Breast epithelium (tissue), 4 donors: ENCODE measurements at regions not wholly inside any gene's neighbourhood (a gene's known extent, or its start where the extent isn't known, plus 50 kb on each side); places are given as distances from the start of the nearest gene placed in this dataset.

Experiments
- DNase-seq, 2 donors: peaks; one replicate each; pipeline ENCODE4 v3.0.0-alpha.2; 2019; ENCODE audit warnings: low spot score in 2 of 2
- H3K27ac ChIP-seq, 2 donors: fragments of 200-600 bp; sonication (generic) in 1 of 2; one replicate each; pipeline ENCODE4 v1.5.1; 2016 to 2019; ENCODE audit warnings: mild to moderate bottlenecking in 1 of 2
- H3K27me3 ChIP-seq, 2 donors: fragments of 200-600 bp; sonication (generic) in 1 of 2; one replicate each; pipeline versions ENCODE4 v1.5.1 to v1.6.0; 2017 to 2019; ENCODE audit warnings: control low read depth in 1 of 2, mild to moderate bottlenecking in 1 of 2
- H3K36me3 ChIP-seq: fragments of 200-600 bp; one replicate; pipeline ENCODE4 v1.5.1; 2019
- H3K4me1 ChIP-seq, 2 donors: fragments of 200-600 bp; sonication (generic); one replicate each; pipeline ENCODE4 v1.5.1; 2016 to 2019; ENCODE audit warnings: control low read depth in 1 of 2
- H3K4me3 ChIP-seq, 3 donors: fragments of 200-600 bp; sonication (generic); 1 replicate in 2 of 3; 2 replicates in 1 of 3; pipeline ENCODE4 v1.5.1; 2016 to 2019; ENCODE audit warnings: mild to moderate bottlenecking in 3 of 3, moderate library complexity in 2 of 3
- H3K9me3 ChIP-seq, 2 donors: fragments of 200-600 bp; sonication (generic) in 1 of 2; one replicate each; pipeline ENCODE4 v1.5.1; 2016 to 2019; ENCODE audit warnings: control low read depth in 1 of 2
- CTCF ChIP-seq, 3 donors: fragments of 450-650 bp; IDR thresholded peaks; one replicate each; pipeline ENCODE4 v1.5.1; 2016 to 2017; ENCODE audit warnings: antibody characterized with exemption in 3 of 3, mild to moderate bottlenecking in 3 of 3, moderate library complexity in 3 of 3
- POLR2A ChIP-seq: fragments of 450-650 bp; IDR thresholded peaks from one replicate; pipeline ENCODE4 v1.6.1; 2016; ENCODE audit warnings: antibody characterized with exemption, mild to moderate bottlenecking, moderate library complexity
- POLR2AphosphoS5 ChIP-seq, 3 donors: sonication (generic); formaldehyde crosslinking; IDR thresholded peaks; one replicate each; pipeline ENCODE4 v1.6.1; 2017; ENCODE audit warnings: antibody characterized with exemption in 3 of 3
- intact Hi-C: fragments of 100-400 bp; cut with DNase I; formaldehyde crosslinking; loops from one replicate; pipeline ENCODE4 v1.15.1; 2023; ENCODE audit warnings: low total_unique reads

GRCh38 chr9:127553793-127554192 is 58.3 kb upstream of the STXBP1 start:
- Histone ChIP-seq H3K27ac (peak overlapping the region; percentile 29 to 36), H3K4me3 (no peak overlapping the region), H3K9me3 (no peaks in the 10 kb centered on the region), H3K4me1 (peaks cover 11 to 32% of the 10 kb centered on the region in 2 donors), H3K27me3 (no peaks in the 10 kb centered on the region), H3K36me3 (no peaks in the 10 kb centered on the region)
- intact Hi-C loops, result no loop called here
- no peak for TF ChIP-seq POLR2AphosphoS5 (IDR thresholded peaks at IDR 0.05)
- no peak for TF ChIP-seq POLR2A
- no peak for TF ChIP-seq CTCF (IDR thresholded peaks at IDR 0.05)
- no peak for DNase-seq

DNA sequence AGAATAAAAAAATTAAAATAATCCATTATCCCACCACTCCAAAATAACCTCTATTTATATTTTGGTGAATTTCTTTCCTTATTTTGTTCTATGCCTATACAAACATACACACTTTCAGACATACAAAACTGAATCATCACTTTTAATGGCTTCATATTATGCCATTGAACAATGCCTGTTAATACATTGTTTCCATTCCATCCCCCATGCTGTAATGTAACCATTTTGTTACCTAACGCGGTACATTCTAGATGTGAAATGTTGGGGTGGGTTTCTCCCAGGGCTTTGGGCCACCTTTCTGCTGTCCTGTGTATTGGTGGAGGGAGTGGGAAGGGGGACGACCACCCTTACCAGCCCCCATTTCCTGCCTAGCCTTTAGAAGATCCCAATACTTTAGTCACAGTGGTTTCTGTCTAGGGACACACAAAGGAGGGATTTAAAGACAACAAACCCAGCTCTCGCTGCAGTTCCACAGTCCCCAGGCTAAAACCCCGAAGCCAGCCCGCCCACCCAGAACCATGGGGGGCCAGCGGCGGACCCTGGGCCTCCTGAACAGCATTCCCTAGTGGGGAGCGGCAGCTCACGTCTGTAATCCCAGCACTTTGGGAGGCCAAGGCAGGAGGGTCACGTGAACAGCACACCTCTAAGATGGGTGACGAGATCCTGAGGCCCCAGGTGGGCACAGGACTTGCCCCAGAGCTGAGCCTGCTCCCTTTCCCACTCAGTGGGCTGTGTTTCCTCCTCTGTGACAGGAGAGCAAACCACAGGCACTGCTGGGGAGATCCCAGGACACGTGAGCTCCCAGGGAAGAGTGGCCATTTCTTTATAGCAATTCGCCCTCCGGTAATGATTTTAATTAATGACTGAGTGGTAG is 56.9 kb upstream of the STXBP1 start:
- H3K36me3 ChIP-seq, result no peaks in the 10 kb centered on the region
- TF ChIP-seq POLR2A (no peak), CTCF (IDR thresholded peaks at IDR 0.05) (no peak), POLR2AphosphoS5 (IDR thresholded peaks at IDR 0.05) (no peak)
- intact Hi-C loops, result no loop called here
- H3K27me3 ChIP-seq, result no peaks in the 10 kb centered on the region
- H3K27ac ChIP-seq, result peak overlapping the region; percentile 89 to 94
- H3K4me3 ChIP-seq, result peak overlapping the region in 1 of 3 donors; percentile 21
- H3K4me1 ChIP-seq, result peaks cover 11 to 32% of the 10 kb centered on the region in 2 donors
- no peak for DNase-seq
- H3K9me3 ChIP-seq, result no peaks in the 10 kb centered on the region

DNA sequence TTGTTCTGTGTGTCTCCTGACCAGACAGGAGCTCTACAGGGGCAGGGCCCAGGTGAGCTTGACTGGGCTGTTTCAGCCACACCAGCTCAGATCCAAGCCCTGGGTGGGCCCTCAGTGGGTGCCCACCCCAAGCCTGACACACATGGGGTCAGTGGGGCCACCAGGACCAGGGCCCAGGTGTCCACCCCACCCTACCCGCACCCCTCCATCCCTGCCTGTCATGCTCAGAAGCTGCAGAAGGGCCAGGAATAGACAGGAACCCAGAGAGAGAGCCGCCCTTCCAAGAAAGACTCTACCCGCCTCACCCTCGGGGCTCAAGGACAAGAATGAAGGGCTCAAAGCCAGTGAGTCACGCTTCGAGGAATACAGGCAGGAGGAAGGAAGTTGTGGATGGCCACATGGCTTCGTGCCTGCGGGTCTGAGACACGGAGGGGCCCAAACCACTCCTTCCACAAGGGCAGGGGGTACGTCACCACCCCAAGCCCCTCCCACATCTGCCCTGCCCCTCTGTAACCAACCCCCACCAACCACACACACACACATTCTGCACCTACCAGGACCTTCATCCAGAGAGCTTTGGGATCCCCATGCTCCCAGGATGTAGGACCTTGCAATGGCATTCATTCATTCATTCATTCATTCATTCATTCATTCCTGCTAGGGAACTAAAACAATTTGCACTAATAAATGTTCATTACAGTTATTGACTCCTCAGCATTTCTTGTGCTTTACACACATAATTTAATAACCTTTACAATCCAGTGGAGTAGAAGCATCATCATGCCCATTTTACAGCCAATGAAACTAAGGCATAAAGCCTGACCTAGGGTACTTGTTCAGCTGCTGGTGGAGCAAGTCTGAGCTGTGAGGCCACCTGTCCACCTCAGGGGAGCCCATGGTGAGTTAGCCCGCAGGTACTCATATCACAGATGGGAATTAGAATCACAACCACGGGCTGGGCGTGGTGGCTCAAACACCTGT is 55.9 kb upstream of the STXBP1 start:
- peak overlapping the region; percentile 89 to 94 for H3K27ac ChIP-seq
- H3K4me1 ChIP-seq, result peaks cover 13 to 35% of the 10 kb centered on the region in 2 donors
- no peaks in the 10 kb centered on the region for H3K36me3 ChIP-seq
- TF ChIP-seq CTCF (IDR thresholded peaks at IDR 0.05) (no peak), POLR2AphosphoS5 (IDR thresholded peaks at IDR 0.05) (peak; percentile 68 to 85 (median 72))
- H3K9me3 ChIP-seq, result no peaks in the 10 kb centered on the region
- no peaks in the 10 kb centered on the region for H3K27me3 ChIP-seq
- H3K4me3 ChIP-seq, result peak overlapping the region in 1 of 3 donors; percentile 21
- peak; percentile 88 for DNase-seq
- intact Hi-C loops, result no loop called here

DNA sequence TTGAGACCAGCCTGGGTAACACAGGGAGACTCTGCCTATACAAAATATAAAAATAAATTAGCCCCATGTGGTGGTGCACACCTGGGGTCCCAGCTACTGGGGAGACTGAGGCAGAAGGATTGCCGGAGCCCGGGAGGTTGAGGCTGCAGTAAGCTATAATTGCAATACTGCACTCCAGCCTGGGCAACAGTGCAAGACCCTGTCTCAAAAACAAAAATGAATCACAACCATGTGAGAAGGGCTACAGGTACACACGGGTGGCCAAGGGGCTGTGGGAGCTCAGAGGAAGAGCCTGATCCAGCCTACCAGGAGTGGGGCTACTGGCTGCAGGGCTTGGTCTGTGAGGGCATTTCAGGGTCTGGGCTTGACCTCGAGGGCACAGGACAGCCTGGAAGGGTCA is 55.2 kb upstream of the STXBP1 start:
- intact Hi-C loops, result no loop called here
- Histone ChIP-seq H3K4me1 (peaks cover 17 to 37% of the 10 kb centered on the region in 2 donors), H3K9me3 (no peaks in the 10 kb centered on the region), H3K27ac (peak overlapping the region; percentile 89 to 94), H3K4me3 (no peak overlapping the region), H3K36me3 (no peaks in the 10 kb centered on the region), H3K27me3 (no peaks in the 10 kb centered on the region)
- no peak for DNase-seq
- TF ChIP-seq CTCF (IDR thresholded peaks at IDR 0.05), result no peak
- no peak for TF ChIP-seq POLR2A
- TF ChIP-seq POLR2AphosphoS5 (IDR thresholded peaks at IDR 0.05), result no peak
